Colonic mucosa (tissue), 4 donors: ENCODE measurements at regions not wholly inside any gene's neighbourhood (a gene's known extent, or its start where the extent isn't known, plus 50 kb on each side); places are given as distances from the start of the nearest gene placed in this dataset.
"Not testable (repeated sequence)": the region's sequence is repeated elsewhere in the genome, so short reads cannot be mapped to it uniquely, and the experiment has no call there.

ENCODE experiments used
- DNase-seq: peaks from one replicate; pipeline ENCODE4 v3.0.0-alpha.2; 2020
- H3K27ac ChIP-seq: fragments of 200-600 bp; one replicate; pipeline ENCODE4 v1.8.0; 2021
- H3K27me3 ChIP-seq: fragments of 200-600 bp; one replicate; pipeline ENCODE4 v1.8.0; 2021
- H3K36me3 ChIP-seq: fragments of 200-600 bp; one replicate; pipeline ENCODE4 v1.8.0; 2021
- H3K4me1 ChIP-seq: fragments of 200-600 bp; one replicate; pipeline ENCODE4 v1.8.0; 2021; ENCODE audit warnings: mild to moderate bottlenecking
- H3K4me3 ChIP-seq: fragments of 200-600 bp; one replicate; pipeline ENCODE4 v1.8.0; 2021
- H3K9ac ChIP-seq, 2 donors: one replicate each; pipeline ENCODE4 v1.7.0; 2013; ENCODE audit warnings: control low read depth in 2 of 2, low read depth in 2 of 2, low read length in 2 of 2
- H3K9me3 ChIP-seq: fragments of 200-600 bp; one replicate; pipeline ENCODE4 v1.8.0; 2021
- CTCF ChIP-seq: fragments of 200-600 bp; IDR thresholded peaks from one replicate; pipeline ENCODE4 v1.8.0; 2022; ENCODE audit warnings: antibody characterized with exemption, mild to moderate bottlenecking
- intact Hi-C: fragments of 100-400 bp; cut with DNase I; formaldehyde crosslinking; loops from one replicate; pipeline ENCODE4 v1.14.1; 2022
- donor health status: healthy.
- donor health status: DM: no; HTN: no; CAD: no.
- donor health status: DM: no; HTN: no; CAD: no.

- no peaks in the 10 kb centered on the region for H3K4me1 ChIP-seq
- H3K36me3 ChIP-seq, result no peaks in the 10 kb centered on the region
- H3K9ac ChIP-seq, result no peak overlapping the region
- intact Hi-C loops, result no loop called here
- no peak for DNase-seq
- no peak overlapping the region for H3K4me3 ChIP-seq
- no peak overlapping the region for H3K27ac ChIP-seq
- H3K9me3 ChIP-seq, result no peaks in the 10 kb centered on the region
- no peaks in the 10 kb centered on the region for H3K27me3 ChIP-seq
- TF ChIP-seq CTCF, result no peak
Measured at GRCh38 chr18:1353025-1353424, 448.4 kb downstream of the ADCYAP1 start.

DNA sequence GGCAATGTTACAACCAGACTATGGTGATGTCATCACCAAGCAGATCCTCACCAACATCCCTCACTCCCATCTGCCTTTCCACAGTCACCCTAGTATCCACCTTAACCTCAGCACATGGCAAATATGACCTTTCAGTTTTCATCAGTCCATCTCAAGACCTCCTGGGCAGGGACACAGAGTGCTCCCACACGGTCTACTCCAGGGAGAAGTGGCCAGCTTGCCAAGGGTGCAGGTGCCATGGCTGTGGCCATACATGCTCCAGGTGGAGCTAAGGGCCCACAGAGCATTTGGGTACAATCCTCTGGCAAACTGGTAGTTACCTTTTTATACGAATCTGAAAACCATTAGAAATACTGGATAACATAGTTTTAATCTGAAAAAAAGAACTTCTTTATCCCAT is 453.1 kb downstream of the ADCYAP1 start:
- no peaks in the 10 kb centered on the region for H3K36me3 ChIP-seq
- DNase-seq, result no peak
- no peaks in the 10 kb centered on the region for H3K27me3 ChIP-seq
- no peaks in the 10 kb centered on the region for H3K4me1 ChIP-seq
- intact Hi-C loops, result no loop called here
- no peaks in the 10 kb centered on the region for H3K9me3 ChIP-seq
- H3K27ac ChIP-seq, result no peak overlapping the region
- no peak for TF ChIP-seq CTCF
- no peak overlapping the region for H3K4me3 ChIP-seq
- no peak overlapping the region for H3K9ac ChIP-seq

DNA sequence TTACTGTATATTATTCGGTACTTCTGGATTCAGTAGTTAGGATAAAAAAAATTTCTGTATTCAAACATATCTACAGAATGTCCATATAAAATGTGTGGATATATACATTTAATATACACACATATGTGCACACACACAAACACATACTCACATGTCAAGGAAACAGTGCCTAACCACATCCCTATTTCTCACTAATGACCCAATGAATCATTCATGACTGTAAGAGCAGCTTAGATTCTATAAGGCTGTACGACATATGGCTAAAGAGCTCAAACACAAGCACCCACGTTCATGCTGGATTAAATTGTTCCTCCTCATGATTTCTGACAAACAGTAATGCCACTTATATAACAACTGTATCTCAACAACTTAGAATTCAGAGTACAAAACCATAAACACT is 457.3 kb downstream of the ADCYAP1 start:
- Histone ChIP-seq H3K4me3 (no peak overlapping the region), H3K9me3 (no peaks in the 10 kb centered on the region), H3K9ac (no peak overlapping the region), H3K4me1 (no peaks in the 10 kb centered on the region), H3K27ac (no peak overlapping the region), H3K27me3 (no peaks in the 10 kb centered on the region), H3K36me3 (no peaks in the 10 kb centered on the region)
- DNase-seq, result no peak
- intact Hi-C loops, result no loop called here
- no peak for TF ChIP-seq CTCF

GRCh38 chr18:1370552-1370951 is 465.9 kb downstream of the ADCYAP1 start:
- no peak overlapping the region for H3K27ac ChIP-seq
- no peak overlapping the region for H3K9ac ChIP-seq
- H3K4me3 ChIP-seq, result no peak overlapping the region
- H3K9me3 ChIP-seq, result no peaks in the 10 kb centered on the region
- no peaks in the 10 kb centered on the region for H3K27me3 ChIP-seq
- H3K4me1 ChIP-seq, result no peaks in the 10 kb centered on the region
- no peak for TF ChIP-seq CTCF
- H3K36me3 ChIP-seq, result no peaks in the 10 kb centered on the region
- intact Hi-C loops, result no loop called here
- no peak for DNase-seq

- Histone ChIP-seq H3K27me3 (no peaks in the 10 kb centered on the region), H3K4me3 (no peak overlapping the region), H3K27ac (no peak overlapping the region), H3K9me3 (no peaks in the 10 kb centered on the region), H3K4me1 (no peaks in the 10 kb centered on the region), H3K9ac (no peak overlapping the region), H3K36me3 (no peaks in the 10 kb centered on the region)
- no peak for TF ChIP-seq CTCF
- intact Hi-C loops, result no loop called here
- no peak for DNase-seq
Measured at GRCh38 chr18:1371724-1372123, 467.1 kb downstream of the ADCYAP1 start.

DNA sequence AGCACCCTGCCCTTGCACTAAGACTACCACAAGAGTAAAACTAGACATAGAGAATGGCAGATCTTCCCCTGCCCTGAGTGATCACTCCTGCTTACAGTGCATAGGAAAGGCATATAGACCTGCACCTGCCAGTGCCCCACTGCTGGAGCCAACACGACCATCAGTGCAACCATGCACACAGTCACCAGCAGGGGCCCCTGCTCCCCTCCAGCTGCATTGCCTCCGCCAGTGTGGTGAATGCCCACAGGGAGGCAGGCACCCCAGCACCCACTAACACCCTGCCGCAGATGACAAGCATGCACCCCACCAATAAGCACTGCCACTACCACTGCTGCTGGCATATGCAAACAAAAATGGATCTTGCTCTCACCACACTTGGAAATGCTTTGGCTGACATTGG is 478.8 kb downstream of the ADCYAP1 start:
- DNase-seq, result no peak
- no peak overlapping the region for H3K9ac ChIP-seq

DNA sequence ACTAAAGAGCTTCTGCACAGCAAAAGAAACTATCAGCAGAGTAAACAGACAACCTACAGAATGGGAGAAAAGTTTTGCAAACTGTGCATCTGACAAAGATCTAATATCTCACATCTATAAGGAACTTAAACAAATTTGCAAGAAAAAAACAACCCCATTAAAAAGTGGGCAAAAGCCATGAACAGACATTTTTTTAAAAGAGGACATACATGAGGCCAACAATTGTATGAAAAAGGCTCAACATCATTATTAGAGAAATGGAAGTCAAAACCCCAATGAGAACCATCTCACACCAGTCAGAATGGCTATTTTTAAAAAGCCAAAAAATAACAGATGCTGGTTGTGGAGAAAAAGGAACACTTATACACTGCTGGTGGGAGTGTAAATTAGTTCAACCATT is 483.8 kb downstream of the ADCYAP1 start:
- H3K4me1 ChIP-seq, H3K4me3 ChIP-seq, DNase-seq, H3K27me3 ChIP-seq, H3K36me3 ChIP-seq, H3K9me3 ChIP-seq, intact Hi-C loops, H3K9ac ChIP-seq, H3K27ac ChIP-seq: not testable (repeated sequence)

More for the DNA sequence above, 478.8 kb downstream of the ADCYAP1 start:
- Histone ChIP-seq H3K4me3 (no peak overlapping the region), H3K27ac (no peak overlapping the region), H3K4me1 (no peaks in the 10 kb centered on the region), H3K36me3 (no peaks in the 10 kb centered on the region), H3K9me3 (no peaks in the 10 kb centered on the region), H3K27me3 (no peaks in the 10 kb centered on the region)
- no peak for TF ChIP-seq CTCF
- intact Hi-C loops, result no loop called here
